ENCODE measurements at regions not wholly inside any gene's neighbourhood (a gene's known extent, or its start where the extent isn't known, plus 50 kb on each side); places are given as distances from the start of the nearest gene placed in this dataset.

DNA sequence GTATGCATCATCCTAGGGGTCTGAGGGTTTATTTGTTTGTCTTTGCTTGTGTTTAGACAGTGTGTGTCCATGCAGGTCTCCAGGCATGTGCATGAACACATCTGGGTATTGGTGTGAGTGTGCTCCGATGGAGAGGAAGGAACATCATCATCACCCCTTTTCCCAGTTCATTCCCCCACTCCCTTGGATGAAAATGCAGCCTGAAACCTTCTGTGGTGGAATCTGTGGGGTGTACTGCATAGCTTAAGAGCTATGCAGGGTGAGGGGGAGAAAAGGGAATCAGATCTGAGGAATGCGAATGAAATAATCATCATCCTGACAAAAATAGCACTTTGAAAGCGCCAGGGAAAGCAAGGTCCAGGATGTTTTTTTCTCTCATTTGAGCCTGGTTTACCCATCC, 520.1 kb downstream of the NTRK3 start:
- H3K27me3 ChIP-seq (ENCODE audit: insufficient read depth, low read length), result no peaks in the 10 kb centered on the region
- H4K20me1 ChIP-seq (ENCODE audit: insufficient read depth, low read length), result no peaks in the 10 kb centered on the region
- no peaks in the 10 kb centered on the region for H3K79me2 ChIP-seq (ENCODE audit: insufficient read depth, low read length)
- H3K4me1 ChIP-seq (ENCODE audit: insufficient read depth, low read length), result peaks cover 39% of the 10 kb centered on the region
- TF ChIP-seq, protein P1, sequence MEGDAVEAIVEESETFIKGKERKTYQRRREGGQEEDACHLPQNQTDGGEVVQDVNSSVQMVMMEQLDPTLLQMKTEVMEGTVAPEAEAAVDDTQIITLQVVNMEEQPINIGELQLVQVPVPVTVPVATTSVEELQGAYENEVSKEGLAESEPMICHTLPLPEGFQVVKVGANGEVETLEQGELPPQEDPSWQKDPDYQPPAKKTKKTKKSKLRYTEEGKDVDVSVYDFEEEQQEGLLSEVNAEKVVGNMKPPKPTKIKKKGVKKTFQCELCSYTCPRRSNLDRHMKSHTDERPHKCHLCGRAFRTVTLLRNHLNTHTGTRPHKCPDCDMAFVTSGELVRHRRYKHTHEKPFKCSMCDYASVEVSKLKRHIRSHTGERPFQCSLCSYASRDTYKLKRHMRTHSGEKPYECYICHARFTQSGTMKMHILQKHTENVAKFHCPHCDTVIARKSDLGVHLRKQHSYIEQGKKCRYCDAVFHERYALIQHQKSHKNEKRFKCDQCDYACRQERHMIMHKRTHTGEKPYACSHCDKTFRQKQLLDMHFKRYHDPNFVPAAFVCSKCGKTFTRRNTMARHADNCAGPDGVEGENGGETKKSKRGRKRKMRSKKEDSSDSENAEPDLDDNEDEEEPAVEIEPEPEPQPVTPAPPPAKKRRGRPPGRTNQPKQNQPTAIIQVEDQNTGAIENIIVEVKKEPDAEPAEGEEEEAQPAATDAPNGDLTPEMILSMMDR (IDR thresholded peaks at IDR 0.05; ENCODE audit: extremely low read depth, low read depth, low read length), result no peak
- no peak overlapping the region for H3K4me3 ChIP-seq (ENCODE audit: insufficient read depth, low read length)
- peak overlapping the region; percentile 72 for H3K27ac ChIP-seq (ENCODE audit: low read depth, low read length)
- no peaks in the 10 kb centered on the region for H3K36me3 ChIP-seq (ENCODE audit: insufficient read depth, low read length)
- H3K9me3 ChIP-seq (ENCODE audit: low read depth, low read length), result no peaks in the 10 kb centered on the region
- peak; percentile 84 for DNase-seq (ENCODE audit: insufficient read length, low spot score, missing footprints)
- H2AFZ ChIP-seq (ENCODE audit: low read length), result peak overlapping the region; percentile 13
- H3K4me2 ChIP-seq (ENCODE audit: insufficient read depth, low read length), result peak overlapping the region; percentile 22

DNA sequence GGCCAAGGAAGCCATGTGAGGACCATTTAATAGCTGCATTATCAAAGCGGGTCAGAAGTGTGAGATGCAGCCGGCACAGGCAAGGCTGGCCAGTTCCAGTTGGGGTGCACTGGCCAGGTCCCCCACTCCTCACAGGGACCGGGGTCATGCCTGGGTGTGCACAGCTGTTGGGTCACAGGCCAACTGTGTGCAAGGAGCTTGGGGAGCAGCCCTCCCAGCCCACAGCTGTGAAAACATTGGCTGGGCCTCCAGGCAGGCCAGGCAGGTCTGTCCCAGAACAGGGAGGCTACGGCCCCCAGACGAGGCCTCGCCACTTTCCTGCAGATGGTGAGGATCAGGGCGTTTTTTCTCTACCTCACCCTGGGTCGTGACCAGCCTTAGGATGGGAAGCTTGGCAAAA, 521.0 kb downstream of the NTRK3 start:
- H3K27me3 ChIP-seq (ENCODE audit: insufficient read depth, low read length), result no peaks in the 10 kb centered on the region

DNA sequence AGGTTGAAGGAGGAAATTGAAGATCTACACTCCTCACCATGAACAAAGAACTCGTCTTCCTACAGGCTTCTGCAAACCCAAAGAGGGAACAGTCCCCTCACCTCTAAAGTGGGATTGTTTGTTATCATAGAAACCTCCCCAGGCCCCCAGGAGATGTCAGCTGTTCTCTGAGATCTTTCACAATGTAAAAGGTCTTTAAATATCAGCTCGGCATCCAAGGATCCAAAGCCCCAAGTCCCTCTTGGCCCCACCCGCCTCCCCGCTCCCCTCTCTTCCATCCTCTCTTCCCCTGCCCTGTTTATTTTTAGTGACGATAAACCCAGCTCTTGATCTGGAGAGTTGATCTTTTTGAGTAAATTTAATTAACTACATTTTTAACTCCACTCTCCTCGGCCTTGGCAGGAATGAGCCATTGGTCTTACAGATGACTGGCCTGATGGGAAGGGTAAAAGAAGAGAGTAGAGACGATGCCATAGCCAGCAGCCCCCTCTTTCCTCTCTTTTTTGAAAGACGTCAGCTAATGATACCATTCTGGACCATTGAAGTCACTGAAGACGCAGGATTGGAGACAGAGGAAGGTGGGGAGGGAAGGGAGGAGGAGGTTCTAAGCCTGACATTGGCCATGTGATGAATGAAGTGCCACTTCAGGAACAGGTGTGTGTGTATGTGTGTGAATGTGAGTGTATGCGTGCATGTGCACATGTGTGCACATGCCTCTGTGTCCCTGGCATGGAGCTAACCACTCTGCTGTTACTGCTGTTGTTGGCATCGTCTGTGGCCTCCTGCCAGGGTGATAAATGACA, 521.8 kb downstream of the NTRK3 start:
- no peaks in the 10 kb centered on the region for H3K27me3 ChIP-seq (ENCODE audit: insufficient read depth, low read length)
- H3K4me3 ChIP-seq (ENCODE audit: insufficient read depth, low read length), result no peak overlapping the region
- H4K20me1 ChIP-seq (ENCODE audit: insufficient read depth, low read length), result no peaks in the 10 kb centered on the region
- H3K27ac ChIP-seq (ENCODE audit: low read depth, low read length), result no peak overlapping the region
- H3K4me2 ChIP-seq (ENCODE audit: insufficient read depth, low read length), result no peak overlapping the region
- no peaks in the 10 kb centered on the region for H3K79me2 ChIP-seq (ENCODE audit: insufficient read depth, low read length)
- TF ChIP-seq, protein P1 (IDR thresholded peaks at IDR 0.05; ENCODE audit: extremely low read depth, low read depth, low read length), result no peak
- no peaks in the 10 kb centered on the region for H3K9me3 ChIP-seq (ENCODE audit: low read depth, low read length)
- no peak for DNase-seq (ENCODE audit: insufficient read length, low spot score, missing footprints)
- H3K36me3 ChIP-seq (ENCODE audit: insufficient read depth, low read length), result no peaks in the 10 kb centered on the region
- H2AFZ ChIP-seq (ENCODE audit: low read length), result no peak overlapping the region
- peaks cover 25% of the 10 kb centered on the region for H3K4me1 ChIP-seq (ENCODE audit: insufficient read depth, low read length)

More for the DNA sequence above, 521.0 kb downstream of the NTRK3 start:
- no peaks in the 10 kb centered on the region for H3K79me2 ChIP-seq (ENCODE audit: insufficient read depth, low read length)
- TF ChIP-seq, protein P1 (IDR thresholded peaks at IDR 0.05; ENCODE audit: extremely low read depth, low read depth, low read length), result no peak
- H3K9me3 ChIP-seq (ENCODE audit: low read depth, low read length), result no peaks in the 10 kb centered on the region
- H3K4me2 ChIP-seq (ENCODE audit: insufficient read depth, low read length), result peak overlapping the region; percentile 22
- H3K4me3 ChIP-seq (ENCODE audit: insufficient read depth, low read length), result no peak overlapping the region
- H3K36me3 ChIP-seq (ENCODE audit: insufficient read depth, low read length), result no peaks in the 10 kb centered on the region
- H2AFZ ChIP-seq (ENCODE audit: low read length), result no peak overlapping the region
- H3K27ac ChIP-seq (ENCODE audit: low read depth, low read length), result peak overlapping the region; percentile 72
- no peak for DNase-seq (ENCODE audit: insufficient read length, low spot score, missing footprints)
- peaks cover 33% of the 10 kb centered on the region for H3K4me1 ChIP-seq (ENCODE audit: insufficient read depth, low read length)
- no peaks in the 10 kb centered on the region for H4K20me1 ChIP-seq (ENCODE audit: insufficient read depth, low read length)

DNA sequence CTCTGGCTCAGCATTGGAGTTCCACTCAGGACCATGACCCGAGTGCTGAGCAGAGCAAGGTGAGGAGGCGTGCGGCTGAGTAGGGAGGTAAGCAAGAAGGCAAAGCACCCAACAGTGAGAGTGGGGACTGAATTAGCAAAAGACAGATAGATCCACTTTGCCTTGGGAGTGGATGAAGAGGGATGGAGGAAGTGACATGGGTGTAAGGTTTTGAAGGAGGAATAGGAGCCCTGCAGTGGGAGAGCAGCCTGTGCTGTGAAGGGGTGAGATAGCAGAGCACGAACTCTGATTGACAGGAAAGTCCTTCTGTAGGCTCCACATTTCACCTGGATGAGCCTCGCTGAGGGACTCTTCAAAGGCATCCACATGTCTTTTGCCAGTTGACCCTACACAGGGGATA, 522.6 kb downstream of the NTRK3 start:
- H3K4me3 ChIP-seq (ENCODE audit: insufficient read depth, low read length), result no peak overlapping the region
- no peaks in the 10 kb centered on the region for H3K9me3 ChIP-seq (ENCODE audit: low read depth, low read length)
- TF ChIP-seq, protein P1 (IDR thresholded peaks at IDR 0.05; ENCODE audit: extremely low read depth, low read depth, low read length), result no peak
- H3K27me3 ChIP-seq (ENCODE audit: insufficient read depth, low read length), result no peaks in the 10 kb centered on the region
- no peak overlapping the region for H3K4me2 ChIP-seq (ENCODE audit: insufficient read depth, low read length)
- H2AFZ ChIP-seq (ENCODE audit: low read length), result no peak overlapping the region
- H3K79me2 ChIP-seq (ENCODE audit: insufficient read depth, low read length), result no peaks in the 10 kb centered on the region
- H4K20me1 ChIP-seq (ENCODE audit: insufficient read depth, low read length), result no peaks in the 10 kb centered on the region
- no peak for DNase-seq (ENCODE audit: insufficient read length, low spot score, missing footprints)
- H3K36me3 ChIP-seq (ENCODE audit: insufficient read depth, low read length), result no peaks in the 10 kb centered on the region
- peaks cover 18% of the 10 kb centered on the region for H3K4me1 ChIP-seq (ENCODE audit: insufficient read depth, low read length)
- H3K27ac ChIP-seq (ENCODE audit: low read depth, low read length), result no peak overlapping the region

Data from osteoblast (primary cell).